Heart right ventricle (tissue), 16 donors: ENCODE measurements at regions not wholly inside any gene's neighbourhood (a gene's known extent, or its start where the extent isn't known, plus 50 kb on each side); places are given as distances from the start of the nearest gene placed in this dataset.

Experiments used
- ATAC-seq, 8 donors: fragments of 200-7000 bp; cut with Tn5 transposase; one replicate each; pipeline ENCODE4 v1.9.1; 2020; ENCODE audit warnings: mild to moderate bottlenecking in 8 of 8, moderate library complexity in 8 of 8, moderate number of reproducible peaks in 1 of 8
- DNase-seq, 2 donors: peaks; one replicate each; pipeline ENCODE4 v3.0.0-alpha.2; 2020
- H3K27ac ChIP-seq, 10 donors: fragments of 200-600 bp; sonication (generic) in 2 of 10; one replicate each; pipeline versions ENCODE4 v1.5.0 to v1.8.0; 2020 to 2022; ENCODE audit warnings: mild to moderate bottlenecking in 3 of 10
- H3K27me3 ChIP-seq, 7 donors: fragments of 200-600 bp; one replicate each; pipeline ENCODE4 v1.8.0; 2021 to 2022; ENCODE audit warnings: mild to moderate bottlenecking in 2 of 7
- H3K36me3 ChIP-seq, 9 donors: fragments of 200-600 bp; sonication (generic) in 1 of 9; one replicate each; pipeline versions ENCODE4 v1.5.0 to v1.8.0; 2020 to 2022; ENCODE audit warnings: mild to moderate bottlenecking in 2 of 9
- H3K4me1 ChIP-seq, 9 donors: fragments of 200-600 bp; sonication (generic) in 1 of 9; one replicate each; pipeline versions ENCODE4 v1.5.0 to v1.8.0; 2020 to 2022; ENCODE audit warnings: mild to moderate bottlenecking in 4 of 9
- H3K4me3 ChIP-seq, 10 donors: fragments of 200-600 bp; sonication (generic) in 2 of 10; one replicate each; pipeline versions ENCODE4 v1.5.0 to v1.8.0; 2020 to 2022; ENCODE audit warnings: mild to moderate bottlenecking in 7 of 10, moderate library complexity in 2 of 10
- H3K9me3 ChIP-seq, 11 donors: fragments of 200-600 bp in 10 of 11; sonication (generic) in 2 of 11; one replicate each; pipeline versions ENCODE4 v1.5.0 to v1.8.0; 2013 to 2022; ENCODE audit warnings: mild to moderate bottlenecking in 2 of 11, control low read depth in 1 of 11, moderate library complexity in 1 of 11
- CTCF ChIP-seq, 9 donors: fragments of 200-600 bp; sonication (generic) in 2 of 9; IDR thresholded peaks; one replicate each; pipeline versions ENCODE4 v1.5.0 to v1.8.0; 2021 to 2022; ENCODE audit warnings: antibody characterized with exemption in 9 of 9, mild to moderate bottlenecking in 5 of 9, moderate library complexity in 1 of 9
- WGBS, 2 donors: extraction: QIAGEN DNeasy Blood & Tissue Kit; methylation state at CpG; one replicate each; pipeline ENCODE4 v1.1.7; 2013; ENCODE audit warnings: inconsistent platforms in 1 of 2; 5-methylcytosine and 5-hydroxymethylcytosine counted together
- intact Hi-C, 10 donors: fragments of 100-400 bp; cut with DNase I; formaldehyde crosslinking; loops; one replicate each; pipeline versions ENCODE4 v1.11.1 to v1.14.2; 2022
- donor health status: Arrhythmogenic right ventricular cardiomyopathy.
- donor health status: ischemic (EF 13 %, LVEDD 7.1; RV severe dilation, severe dysfunction).
- donor health status: healthy with polysubstance abuse.
- donor health status: DM: no; HTN: yes; CAD: no.
- donor health status: DM: no; HTN: no; CAD: no.
- donor health status: ischemic (EF 25% LVEDD 6.9; RV normal size, moderate dysfunction).
- donor health status: ischemic (EF 25% LVEDD 5.7; RV mildly dilated, moderate dysfunction).
- donor health status: healthy.
- donor health status: DM: yes; HTN: yes; CAD: no.
- donor health status: Ischemic cardiomyopathy.
- donor health status: ischemic (EF 35%, LVEDD 5.7; RV mildly dilated, moderate dysfunction).
- donor health status: nonischemic (EF 11% LVEDD 7.7; RV severe dilation, severe dysfunction).
- donor health status: DM: yes; HTN: yes; CAD: no.
- donor health status: PGD.
- donor health status: ischemic (EF 29% LVEDD 5.4; RV normal size, mild dysfunction).
- donor health status: nonischemic (EF 23%, LVEDD 6.1; RV moderate dilation, normal function).

- intact Hi-C loops = no loop called here
- ATAC-seq = no peak
- H3K27ac ChIP-seq = no peak overlapping the region
Observed at GRCh38 chr10:52447931-52448353, 133.9 kb downstream of the DKK1 start.

GRCh38 chr10:52450762-52451291 is 136.7 kb downstream of the DKK1 start:
- Histone ChIP-seq H3K4me1 (no peaks in the 10 kb centered on the region), H3K9me3 (no peaks in the 10 kb centered on the region), H3K36me3 (no peaks in the 10 kb centered on the region), H3K4me3 (no peak overlapping the region), H3K27ac (no peak overlapping the region), H3K27me3 (no peaks in the 10 kb centered on the region)
- intact Hi-C loops = no loop called here
- 85 to 91% methylated on average over 6 of the region's 6 CpGs for WGBS, 2 donors
- DNase-seq = no peak
- no peak for TF ChIP-seq CTCF (IDR thresholded peaks at IDR 0.05)
- ATAC-seq = no peak

More at GRCh38 chr10:52447931-52448353, 133.9 kb downstream of the DKK1 start:
- Histone ChIP-seq H3K27me3 (no peaks in the 10 kb centered on the region), H3K4me3 (no peak overlapping the region), H3K9me3 (no peaks in the 10 kb centered on the region), H3K4me1 (peaks cover 0 to 8% (median 0%) of the 10 kb centered on the region in 9 donors), H3K36me3 (no peaks in the 10 kb centered on the region)
- no peak for TF ChIP-seq CTCF (IDR thresholded peaks at IDR 0.05)
- no peak for DNase-seq

- no peak for DNase-seq
- TF ChIP-seq CTCF (IDR thresholded peaks at IDR 0.05) = no peak
- H3K4me3 ChIP-seq = no peak overlapping the region
- intact Hi-C loops = no loop called here
- H3K36me3 ChIP-seq = no peaks in the 10 kb centered on the region
- no peaks in the 10 kb centered on the region for H3K27me3 ChIP-seq
- no peak for ATAC-seq
- H3K9me3 ChIP-seq = no peaks in the 10 kb centered on the region
- H3K4me1 ChIP-seq = no peaks in the 10 kb centered on the region
- no peak overlapping the region for H3K27ac ChIP-seq
Observed at GRCh38 chr10:52451817-52452216, 137.7 kb downstream of the DKK1 start.

GRCh38 chr10:52452600-52453493 is 138.8 kb downstream of the DKK1 start:
- no peak overlapping the region for H3K27ac ChIP-seq
- H3K9me3 ChIP-seq = no peaks in the 10 kb centered on the region
- intact Hi-C loops = no loop called here
- DNase-seq = no peak
- no peaks in the 10 kb centered on the region for H3K36me3 ChIP-seq
- H3K4me1 ChIP-seq = no peaks in the 10 kb centered on the region
- peak in 4 of 8 donors; percentile 37 to 84 (median 69) for ATAC-seq
- 59% methylated on average over 12 of the region's 12 CpGs for WGBS, 2 donors
- H3K27me3 ChIP-seq = no peaks in the 10 kb centered on the region
- H3K4me3 ChIP-seq = no peak overlapping the region
- no peak for TF ChIP-seq CTCF (IDR thresholded peaks at IDR 0.05)
